Stomach (tissue), 8 donors: ENCODE measurements at regions not wholly inside any gene's neighbourhood (a gene's known extent, or its start where the extent isn't known, plus 50 kb on each side); places are given as distances from the start of the nearest gene placed in this dataset.

Experiments used
- DNase-seq, 2 donors: peaks; one replicate each; pipeline versions ENCODE4 v3.0.0 to v3.0.0-alpha.2; 2013 to 2019
- H3K27ac ChIP-seq, 5 donors: fragments of 200-600 bp in 4 of 5; sonication (generic) in 4 of 5; one replicate each; pipeline ENCODE4 v1.5.1; 2013 to 2019; ENCODE audit warnings: mild to moderate bottlenecking in 1 of 5, moderate library complexity in 1 of 5
- H3K27me3 ChIP-seq, 3 donors: fragments of 200-600 bp; sonication (generic); one replicate each; pipeline ENCODE4 v1.5.1; 2017 to 2019; ENCODE audit warnings: mixed run types in 1 of 3
- H3K36me3 ChIP-seq, 4 donors: fragments of 200-600 bp; sonication (generic); 1 replicate in 3 of 4; 2 replicates in 1 of 4; pipeline ENCODE4 v1.5.1; 2016 to 2019
- H3K4me1 ChIP-seq, 4 donors: fragments of 200-600 bp; sonication (generic); one replicate each; pipeline ENCODE4 v1.5.1; 2016 to 2019
- H3K4me3 ChIP-seq, 4 donors: fragments of 200-600 bp; sonication (generic) in 3 of 4; one replicate each; pipeline ENCODE4 v1.5.1; 2016 to 2019; ENCODE audit warnings: mild to moderate bottlenecking in 1 of 4
- H3K9me3 ChIP-seq, 4 donors: fragments of 200-600 bp; sonication (generic); one replicate each; pipeline ENCODE4 v1.5.1; 2016 to 2019
- CTCF ChIP-seq, 7 experiments: fragments of 450-650 bp in 4 of 7; fragments of 200-600 bp in 3 of 7; sonication (generic) in 3 of 7; IDR thresholded peaks; one replicate each; pipeline ENCODE4 v1.5.1; 2016 to 2019; ENCODE audit warnings: antibody characterized with exemption in 7 of 7, control low read depth in 2 of 7, mild to moderate bottlenecking in 1 of 7
- EP300 ChIP-seq: sonication (generic); formaldehyde crosslinking; IDR thresholded peaks from one replicate; pipeline ENCODE4 v1.6.1; 2017; ENCODE audit warnings: antibody characterized with exemption
- POLR2A ChIP-seq, 4 donors: fragments of 450-650 bp; IDR thresholded peaks; one replicate each; pipeline ENCODE4 v1.6.1; 2016; ENCODE audit warnings: antibody characterized with exemption in 4 of 4, control low read depth in 2 of 4, mild to moderate bottlenecking in 1 of 4, moderate library complexity in 1 of 4
- POLR2AphosphoS5 ChIP-seq, 3 donors: sonication (generic); formaldehyde crosslinking; IDR thresholded peaks; one replicate each; pipeline ENCODE4 v1.6.1; 2016; ENCODE audit warnings: antibody characterized with exemption in 3 of 3
- whole genome bisulfite sequencing, 5 donors: extraction: QIAGEN DNeasy Blood & Tissue Kit in 3 of 5; methylation state at CpG; one replicate each; pipeline versions ENCODE4 v1.1.5 to v1.1.7; 2013 to 2018; 5-methylcytosine and 5-hydroxymethylcytosine counted together
- intact Hi-C: fragments of 100-400 bp; cut with DNase I; formaldehyde crosslinking; loops from one replicate; pipeline ENCODE4 v1.15.1; 2023; ENCODE audit warnings: low total_unique reads
- donor health status: healthy with polysubstance abuse.
- donor health status: Bipolar disorder and iron deficiency.
- donor health status: healthy.

- DNase-seq, result no peak
- peaks cover 0 to 33% (median 11%) of the 10 kb centered on the region in 4 donors for H3K9me3 ChIP-seq
- H3K36me3 ChIP-seq, result no peaks in the 10 kb centered on the region
- WGBS, 5 donors, result 93 to 98% (median 96%) methylated on average over 38 to 41 of the region's 41 CpGs
- intact Hi-C loops, result no loop called here
- no peaks in the 10 kb centered on the region for H3K27me3 ChIP-seq
- no peak for TF ChIP-seq POLR2AphosphoS5 (IDR thresholded peaks at IDR 0.05)
- TF ChIP-seq EP300, result no peak
- no peak for TF ChIP-seq POLR2A (IDR thresholded peaks at IDR 0.05)
- TF ChIP-seq CTCF (IDR thresholded peaks at IDR 0.05), result no peak
- no peak overlapping the region for H3K27ac ChIP-seq
- no peak overlapping the region for H3K4me3 ChIP-seq
- no peaks in the 10 kb centered on the region for H3K4me1 ChIP-seq
Observed at GRCh38 chr2:52572469-52572894, 1195.1 kb upstream of the CHAC2 start.

- no peak for DNase-seq
Observed at GRCh38 chr2:52571380-52572347, 1195.9 kb upstream of the CHAC2 start.

GRCh38 chr2:52570716-52571115 lies 1196.9 kb upstream of the CHAC2 start:
- Histone ChIP-seq H3K27me3 (no peaks in the 10 kb centered on the region), H3K36me3 (no peaks in the 10 kb centered on the region), H3K9me3 (peaks cover 0 to 33% (median 11%) of the 10 kb centered on the region in 4 donors), H3K27ac (no peak overlapping the region), H3K4me1 (no peaks in the 10 kb centered on the region), H3K4me3 (no peak overlapping the region)
- WGBS, 5 donors, result 92 to 97% (median 96%) methylated on average over 14 to 19 of the region's 19 CpGs
- DNase-seq, result no peak
- intact Hi-C loops, result no loop called here
- no peak for TF ChIP-seq CTCF (IDR thresholded peaks at IDR 0.05)
- TF ChIP-seq POLR2AphosphoS5 (IDR thresholded peaks at IDR 0.05), result no peak
- no peak for TF ChIP-seq POLR2A (IDR thresholded peaks at IDR 0.05)
- no peak for TF ChIP-seq EP300

More at GRCh38 chr2:52571380-52572347, 1195.9 kb upstream of the CHAC2 start:
- no peak overlapping the region for H3K4me3 ChIP-seq
- no peaks in the 10 kb centered on the region for H3K27me3 ChIP-seq
- no peaks in the 10 kb centered on the region for H3K4me1 ChIP-seq
- no peaks in the 10 kb centered on the region for H3K36me3 ChIP-seq
- intact Hi-C loops, result no loop called here
- no peak for TF ChIP-seq CTCF (IDR thresholded peaks at IDR 0.05)
- no peak for TF ChIP-seq POLR2AphosphoS5 (IDR thresholded peaks at IDR 0.05)
- TF ChIP-seq POLR2A (IDR thresholded peaks at IDR 0.05), result no peak
- TF ChIP-seq EP300, result no peak
- H3K9me3 ChIP-seq, result peaks cover 0 to 33% (median 11%) of the 10 kb centered on the region in 4 donors
- WGBS, 5 donors, result 95 to 98% (median 97%) methylated on average over 59 to 65 of the region's 65 CpGs
- no peak overlapping the region for H3K27ac ChIP-seq

- 25 to 50% (median 31%) methylated on average over 3 of the region's 3 CpGs for WGBS, 5 donors
- Histone ChIP-seq H3K36me3 (no peaks in the 10 kb centered on the region), H3K27me3 (no peaks in the 10 kb centered on the region), H3K4me1 (no peaks in the 10 kb centered on the region), H3K27ac (no peak overlapping the region), H3K4me3 (no peak overlapping the region), H3K9me3 (no peaks in the 10 kb centered on the region)
- intact Hi-C loops, result no loop called here
- TF ChIP-seq EP300 (no peak), POLR2AphosphoS5 (IDR thresholded peaks at IDR 0.05) (no peak), CTCF (IDR thresholded peaks at IDR 0.05) (no peak), POLR2A (IDR thresholded peaks at IDR 0.05) (no peak)
- no peak for DNase-seq
Observed at GRCh38 chr2:52563151-52563550, 1204.5 kb upstream of the CHAC2 start.
